ENCODE measurements at regions not wholly inside any gene's neighbourhood (a gene's known extent, or its start where the extent isn't known, plus 50 kb on each side); places are given as distances from the start of the nearest gene placed in this dataset.
"Not testable (repeated sequence)": the region's sequence is repeated elsewhere in the genome, so short reads cannot be mapped to it uniquely, and the experiment has no call there.

GRCh38 chr19:14328406-14328805, 52.8 kb upstream of the ADGRE5 start:
- no peaks in the 10 kb centered on the region for H3K9me3 Mint-ChIP-seq
- peaks cover 0 to 4% (median 0%) of the 10 kb centered on the region in 3 donors for H3K4me1 Mint-ChIP-seq
- peak overlapping the region in 1 of 3 donors; percentile 59 for H3K27ac Mint-ChIP-seq
- peaks cover 1% of the 10 kb centered on the region for H3K27me3 Mint-ChIP-seq
- H3K36me3 Mint-ChIP-seq = no peaks in the 10 kb centered on the region
- no peak overlapping the region for H3K4me3 Mint-ChIP-seq

DNA sequence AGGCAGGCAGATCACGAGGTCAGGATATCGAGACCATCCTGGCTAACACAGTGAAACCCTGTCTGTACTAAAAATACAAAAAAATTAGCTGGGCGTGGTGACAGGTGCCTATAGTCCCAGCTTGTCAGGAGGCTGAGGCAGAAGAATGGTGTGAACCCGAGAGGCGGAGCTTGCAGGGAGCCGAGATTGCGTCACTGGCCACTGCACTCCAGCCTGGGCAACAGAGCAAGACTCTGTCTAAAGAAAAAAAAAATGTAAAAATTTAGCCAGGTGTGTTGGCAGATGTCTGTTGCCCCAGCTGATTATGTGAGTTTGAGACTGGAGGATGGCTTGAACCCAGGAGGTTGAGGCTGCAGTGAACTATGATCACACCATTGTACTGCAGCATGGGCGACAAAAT, 54.2 kb upstream of the ADGRE5 start:
- H3K9me3 Mint-ChIP-seq, H3K4me1 Mint-ChIP-seq, H3K4me3 Mint-ChIP-seq, H3K27me3 Mint-ChIP-seq, H3K36me3 Mint-ChIP-seq, H3K27ac Mint-ChIP-seq: not testable (repeated sequence)

DNA sequence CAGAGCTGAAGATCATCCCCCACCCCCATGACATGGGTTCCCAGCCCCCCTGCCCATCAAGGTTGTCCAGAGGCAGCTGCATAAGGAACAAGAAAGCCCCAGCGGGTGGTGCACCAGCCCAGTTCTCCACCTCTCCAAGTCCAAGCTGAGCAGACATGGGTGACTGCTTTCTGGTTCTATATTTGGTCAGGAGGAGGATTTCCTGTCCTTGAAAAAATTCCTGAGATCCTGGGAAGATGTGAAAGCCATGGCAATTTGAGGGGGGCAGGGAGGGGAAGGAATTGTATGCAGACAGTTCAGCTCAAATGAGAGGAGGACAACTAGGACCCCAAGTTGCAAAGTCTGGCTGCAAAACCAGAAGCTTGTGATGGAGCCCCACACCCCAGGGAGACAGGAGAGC, 55.4 kb upstream of the ADGRE5 start:
- Mint-ChIP-seq H3K27me3 (peaks cover 1% of the 10 kb centered on the region), H3K4me3 (no peak overlapping the region), H3K4me1 (peaks cover 0 to 2% (median 0%) of the 10 kb centered on the region in 3 donors), H3K36me3 (peaks cover 2% of the 10 kb centered on the region), H3K27ac (no peak overlapping the region), H3K9me3 (no peaks in the 10 kb centered on the region)

DNA sequence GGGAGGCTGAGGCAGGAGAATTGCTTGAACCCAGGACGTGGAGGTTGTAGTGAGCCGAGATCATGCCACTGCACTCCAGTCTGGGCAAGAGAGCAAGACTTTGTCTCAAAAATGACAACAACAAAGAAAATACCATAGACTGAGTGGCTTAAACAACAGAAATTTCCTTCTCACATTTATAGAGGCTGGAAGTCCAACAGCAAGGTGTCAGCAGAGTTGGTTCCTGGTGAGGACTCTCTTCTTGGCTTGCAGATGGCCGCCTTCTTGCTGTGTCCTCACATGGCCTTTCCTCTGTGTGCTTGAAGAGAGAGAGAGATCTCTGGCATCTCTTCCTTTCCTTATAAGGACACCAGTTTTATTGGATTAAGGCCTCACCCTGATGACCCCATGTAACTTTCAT, 56.1 kb upstream of the ADGRE5 start:
- H3K27me3 Mint-ChIP-seq = peaks cover 1% of the 10 kb centered on the region
- H3K9me3 Mint-ChIP-seq = no peaks in the 10 kb centered on the region
- H3K27ac Mint-ChIP-seq = no peak overlapping the region
- H3K4me3 Mint-ChIP-seq = no peak overlapping the region
- peaks cover 3% of the 10 kb centered on the region for H3K36me3 Mint-ChIP-seq
- peaks cover 0 to 2% (median 0%) of the 10 kb centered on the region in 3 donors for H3K4me1 Mint-ChIP-seq

- Mint-ChIP-seq H3K9me3 (no peaks in the 10 kb centered on the region), H3K4me3 (no peak overlapping the region), H3K27me3 (no peaks in the 10 kb centered on the region), H3K4me1 (no peaks in the 10 kb centered on the region), H3K36me3 (peaks cover 6% of the 10 kb centered on the region), H3K27ac (no peak overlapping the region)
Observed at GRCh38 chr19:14322889-14323463, 58.3 kb upstream of the ADGRE5 start.

DNA sequence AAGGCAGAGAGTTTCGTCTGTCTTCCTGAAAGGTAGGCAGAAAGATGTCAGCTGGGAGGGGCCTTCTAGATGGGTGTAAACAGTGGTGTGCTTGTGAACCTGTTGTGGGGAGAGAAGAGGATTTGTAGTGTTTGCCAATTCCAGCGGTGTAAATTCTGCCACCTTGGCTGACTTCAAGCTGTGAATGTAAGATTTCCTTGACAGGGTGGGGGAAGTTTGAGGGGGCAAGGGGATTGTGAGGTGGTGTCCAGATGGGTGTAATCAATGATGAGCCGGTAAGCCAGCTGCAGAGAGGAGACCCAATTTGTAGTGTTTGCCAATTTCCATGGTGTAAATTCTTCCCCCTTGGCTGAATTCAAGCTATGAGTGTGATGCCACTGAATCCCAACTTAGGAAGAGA, 61.0 kb upstream of the ADGRE5 start:
- no peaks in the 10 kb centered on the region for H3K9me3 Mint-ChIP-seq
- H3K36me3 Mint-ChIP-seq = peaks cover 7% of the 10 kb centered on the region
- H3K4me3 Mint-ChIP-seq = no peak overlapping the region
- H3K27ac Mint-ChIP-seq = no peak overlapping the region
- H3K27me3 Mint-ChIP-seq = no peaks in the 10 kb centered on the region
- no peaks in the 10 kb centered on the region for H3K4me1 Mint-ChIP-seq

DNA sequence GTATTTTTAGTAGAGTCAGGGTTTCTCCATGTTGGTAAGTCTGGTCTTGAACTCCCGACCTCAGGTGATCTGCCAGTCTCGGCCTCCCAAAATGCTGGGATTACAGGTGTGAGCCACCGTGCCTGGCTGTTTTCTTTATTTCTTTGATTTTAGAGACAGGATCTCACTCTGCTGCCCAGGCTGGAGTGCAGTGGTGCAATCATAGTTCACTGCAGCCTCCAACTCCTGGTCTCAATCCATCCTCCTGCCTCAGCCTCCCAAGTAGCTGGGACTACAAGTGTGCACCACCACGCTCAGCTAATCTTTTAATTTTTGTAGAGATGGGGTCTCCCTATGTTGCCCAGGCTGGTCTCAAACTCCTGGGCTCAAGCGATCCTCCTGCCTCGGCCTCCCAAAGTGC, 61.5 kb upstream of the ADGRE5 start:
- not testable (repeated sequence) for H3K27ac Mint-ChIP-seq, H3K4me3 Mint-ChIP-seq, H3K4me1 Mint-ChIP-seq, H3K27me3 Mint-ChIP-seq, H3K9me3 Mint-ChIP-seq, H3K36me3 Mint-ChIP-seq

GRCh38 chr19:14318873-14319272, 62.4 kb upstream of the ADGRE5 start:
- H3K4me3 Mint-ChIP-seq = no peak overlapping the region
- H3K9me3 Mint-ChIP-seq = no peaks in the 10 kb centered on the region
- peaks cover 9% of the 10 kb centered on the region for H3K36me3 Mint-ChIP-seq
- no peak overlapping the region for H3K27ac Mint-ChIP-seq
- no peaks in the 10 kb centered on the region for H3K27me3 Mint-ChIP-seq
- no peaks in the 10 kb centered on the region for H3K4me1 Mint-ChIP-seq

DNA sequence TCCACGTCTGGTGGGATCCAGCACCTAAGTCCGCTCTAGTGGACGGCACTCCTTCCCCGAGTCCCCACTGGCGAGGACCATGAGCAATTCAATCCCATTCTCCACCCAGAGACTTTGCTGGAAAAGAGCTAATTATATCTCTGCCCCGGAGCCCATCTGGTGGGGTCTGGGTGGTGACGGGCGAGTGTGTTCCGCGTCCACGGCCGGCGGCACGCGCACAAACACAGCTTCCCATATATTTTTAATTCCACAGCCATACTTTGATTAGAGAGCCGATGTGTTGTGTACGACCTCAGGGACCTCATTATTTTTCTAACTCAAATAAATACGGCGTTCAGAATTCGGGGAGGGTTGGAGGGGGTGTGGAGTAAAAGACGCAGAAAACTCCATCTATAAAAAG, 64.1 kb upstream of the ADGRE5 start:
- Mint-ChIP-seq H3K27me3 (no peaks in the 10 kb centered on the region), H3K36me3 (peaks cover 9% of the 10 kb centered on the region), H3K4me3 (no peak overlapping the region), H3K27ac (no peak overlapping the region), H3K4me1 (no peaks in the 10 kb centered on the region), H3K9me3 (no peaks in the 10 kb centered on the region)

- no peak overlapping the region for H3K27ac Mint-ChIP-seq
- peaks cover 0 to under 1% (median 0%) of the 10 kb centered on the region in 3 donors for H3K4me1 Mint-ChIP-seq
- H3K9me3 Mint-ChIP-seq = no peaks in the 10 kb centered on the region
- no peak overlapping the region for H3K4me3 Mint-ChIP-seq
- peaks cover 9% of the 10 kb centered on the region for H3K36me3 Mint-ChIP-seq
- no peaks in the 10 kb centered on the region for H3K27me3 Mint-ChIP-seq
Observed at GRCh38 chr19:14315433-14315832, 65.8 kb upstream of the ADGRE5 start.

DNA sequence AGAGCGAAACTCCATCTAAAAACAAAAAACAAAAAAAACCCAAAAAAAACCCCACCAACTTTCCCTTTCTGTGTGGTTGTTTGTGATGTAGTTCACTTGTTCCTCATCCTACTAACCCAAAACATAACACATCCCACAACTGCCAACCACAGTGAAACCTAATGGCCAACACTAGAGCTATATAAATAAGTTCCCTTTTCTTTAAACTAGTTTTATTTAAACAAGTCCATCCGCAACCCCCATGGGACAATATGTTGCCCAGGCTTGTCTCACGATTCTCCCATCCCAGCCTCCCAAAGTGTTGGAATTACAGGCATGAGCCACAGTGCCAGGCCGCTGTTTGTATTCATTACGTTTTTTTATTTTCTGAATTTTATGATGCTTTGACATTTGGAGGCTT, 71.2 kb upstream of the ADGRE5 start:
- Mint-ChIP-seq H3K4me1 (peaks cover 5 to 11% (median 7%) of the 10 kb centered on the region in 3 donors), H3K4me3 (peak overlapping the region in 1 of 4 donors; percentile 63), H3K9me3 (no peaks in the 10 kb centered on the region), H3K27ac (no peak overlapping the region), H3K36me3 (peaks cover 7% of the 10 kb centered on the region), H3K27me3 (no peaks in the 10 kb centered on the region)

GRCh38 chr19:14305706-14306105, 75.5 kb upstream of the ADGRE5 start:
- Mint-ChIP-seq H3K4me1 (peaks cover 5 to 11% (median 7%) of the 10 kb centered on the region in 3 donors), H3K4me3 (no peak overlapping the region), H3K9me3 (no peaks in the 10 kb centered on the region), H3K27me3 (no peaks in the 10 kb centered on the region), H3K36me3 (peaks cover 4% of the 10 kb centered on the region), H3K27ac (no peak overlapping the region)

DNA sequence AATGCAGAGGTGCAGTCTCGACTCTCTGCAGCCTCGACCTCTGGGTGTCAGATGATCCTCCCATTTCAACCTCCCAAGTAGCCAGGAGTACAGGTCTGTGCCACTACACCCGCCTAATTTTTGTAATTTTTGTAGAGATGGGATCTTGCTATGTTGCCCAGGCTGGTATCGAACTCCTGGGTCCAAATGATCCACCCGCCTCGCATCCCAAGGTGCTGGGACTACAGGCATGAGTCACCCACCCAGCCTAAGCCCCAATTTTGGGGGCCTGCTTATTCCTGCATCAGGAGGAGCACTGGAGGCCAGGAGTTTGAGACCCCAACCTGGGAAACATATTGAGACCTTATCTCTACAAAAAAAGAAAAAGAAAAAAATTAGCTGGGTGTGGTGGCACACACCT, 80.1 kb upstream of the ADGRE5 start:
- Mint-ChIP-seq H3K9me3 (no peaks in the 10 kb centered on the region), H3K27me3 (no peaks in the 10 kb centered on the region), H3K4me1 (no peaks in the 10 kb centered on the region), H3K27ac (no peak overlapping the region), H3K4me3 (no peak overlapping the region), H3K36me3 (no peaks in the 10 kb centered on the region)

DNA sequence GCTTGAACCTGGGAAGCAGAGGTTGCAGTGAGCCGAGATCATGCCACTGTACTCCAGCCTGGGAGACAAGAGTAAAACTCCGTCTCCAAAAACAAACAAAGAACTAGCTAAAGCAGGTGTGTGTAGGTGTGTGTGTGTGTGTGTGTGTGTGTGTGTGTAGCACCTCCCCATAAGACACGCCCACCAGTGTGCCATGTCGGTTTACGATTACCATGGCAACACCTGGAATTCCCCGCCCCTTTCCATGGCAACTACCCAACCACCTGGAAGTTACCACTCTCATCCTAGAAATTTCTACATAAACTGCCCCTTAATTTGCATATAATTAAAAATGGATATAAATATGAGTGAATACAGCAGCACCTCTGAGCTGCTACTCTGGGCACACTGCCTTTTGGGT, 80.9 kb upstream of the ADGRE5 start:
- Mint-ChIP-seq H3K27me3 (no peaks in the 10 kb centered on the region), H3K9me3 (no peaks in the 10 kb centered on the region), H3K36me3 (no peaks in the 10 kb centered on the region), H3K27ac (no peak overlapping the region), H3K4me3 (no peak overlapping the region), H3K4me1 (no peaks in the 10 kb centered on the region)

- not testable (repeated sequence) for H3K36me3 Mint-ChIP-seq, H3K4me1 Mint-ChIP-seq, H3K27ac Mint-ChIP-seq, H3K27me3 Mint-ChIP-seq, H3K9me3 Mint-ChIP-seq, H3K4me3 Mint-ChIP-seq
Observed at GRCh38 chr19:14299224-14299827, 81.9 kb upstream of the ADGRE5 start.

DNA sequence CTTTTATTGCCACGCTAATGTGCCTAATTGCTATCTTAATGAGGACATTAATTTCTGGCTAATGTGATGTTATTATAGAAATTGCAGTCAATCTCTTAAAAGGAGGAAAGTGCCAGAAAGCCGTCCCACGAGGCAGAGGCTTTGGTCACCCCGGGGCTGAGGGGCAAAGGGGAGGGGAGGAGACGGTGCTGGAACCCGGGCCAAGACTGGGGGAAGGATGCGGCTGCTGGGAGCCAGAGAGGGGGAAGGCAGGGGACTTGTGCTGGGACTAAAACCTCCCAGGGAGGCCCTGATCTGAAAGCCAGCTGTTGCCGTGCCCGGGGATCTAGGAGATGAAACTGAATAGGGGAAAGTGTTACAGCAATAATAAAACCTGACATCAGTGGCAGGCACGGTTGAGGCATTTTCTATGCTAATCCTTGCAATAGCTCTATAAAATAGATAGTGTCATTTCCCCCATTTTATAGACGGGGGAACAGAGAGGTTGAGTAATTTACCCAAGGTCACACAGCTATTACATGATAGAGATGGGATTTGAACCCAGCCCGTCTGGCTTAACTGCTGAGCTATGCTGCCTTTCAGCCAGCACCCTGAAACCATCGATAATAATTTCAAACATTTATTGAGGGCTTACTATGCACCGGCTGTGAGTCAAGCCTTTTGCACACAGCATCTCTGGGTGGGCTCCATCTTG, 83.2 kb upstream of the ADGRE5 start:
- not testable (repeated sequence) for H3K27ac Mint-ChIP-seq, H3K9me3 Mint-ChIP-seq, H3K36me3 Mint-ChIP-seq, H3K4me1 Mint-ChIP-seq, H3K4me3 Mint-ChIP-seq
- peaks cover 10% of the 10 kb centered on the region for H3K27me3 Mint-ChIP-seq

Measured in IgD-negative memory B cell (primary cell).